MM.1S (cell line): ENCODE measurements at regions not wholly inside any gene's neighbourhood (a gene's known extent, or its start where the extent isn't known, plus 50 kb on each side); places are given as distances from the start of the nearest gene placed in this dataset.

Experiments used
- DNase-seq: peaks from one replicate; pipeline ENCODE4 v3.0.0-alpha.2; 2015
- H2AFZ ChIP-seq: fragments of 300-600 bp; sonication (generic); 2 replicates; pipeline ENCODE4 v1.6.0; 2016; ENCODE audit warnings: antibody characterized with exemption, low read length
- H3F3A ChIP-seq: fragments of 300-600 bp; sonication (generic); 2 replicates; pipeline ENCODE4 v1.6.1; 2016; ENCODE audit warnings: mild to moderate bottlenecking, antibody characterized with exemption, low read length, moderate library complexity, mixed read lengths; ENCODE audit not compliant: insufficient read depth
- H3K27ac ChIP-seq: fragments of 300-600 bp; sonication (generic); 2 replicates; pipeline ENCODE4 v1.5.1; 2016; ENCODE audit warnings: mild to moderate bottlenecking, low read length
- H3K27me3 ChIP-seq: fragments of 300-600 bp; sonication (generic); replicated peaks from 2 replicates; pipeline ENCODE4 v1.6.0; 2016; ENCODE audit warnings: low read length; ENCODE audit not compliant: insufficient read depth
- H3K36me3 ChIP-seq: fragments of 300-600 bp; sonication (generic); replicated peaks from 2 replicates; pipeline ENCODE4 v1.6.1; 2016; ENCODE audit warnings: mild to moderate bottlenecking, low read length, mixed read lengths; ENCODE audit not compliant: insufficient read depth
- H3K4me1 ChIP-seq: fragments of 300-600 bp; sonication (generic); 2 replicates; pipeline ENCODE4 v1.6.1; 2016; ENCODE audit warnings: low read length, mixed read lengths
- H3K4me2 ChIP-seq: fragments of 300-600 bp; sonication (generic); 2 replicates; pipeline ENCODE4 v1.6.0; 2016; ENCODE audit warnings: low read depth, low read length
- H3K4me3 ChIP-seq: fragments of 300-600 bp; sonication (generic); 2 replicates; pipeline ENCODE4 v1.5.1; 2016; ENCODE audit warnings: low read length, mixed read lengths
- H3K79me2 ChIP-seq: fragments of 300-600 bp; sonication (generic); 2 replicates; pipeline ENCODE4 v1.6.1; 2016; ENCODE audit warnings: mixed run types, low read length, mixed read lengths
- H3K9ac ChIP-seq: fragments of 300-600 bp; sonication (generic); 2 replicates; pipeline ENCODE4 v1.6.1; 2016; ENCODE audit warnings: low read length, mixed read lengths
- H3K9me2 ChIP-seq: fragments of 300-600 bp; sonication (generic); replicated peaks from 2 replicates; pipeline ENCODE4 v1.6.1; 2016; ENCODE audit warnings: mild to moderate bottlenecking, low read length, mixed read lengths; ENCODE audit not compliant: insufficient read depth
- H3K9me3 ChIP-seq: fragments of 300-600 bp; sonication (generic); replicated peaks from 2 replicates; pipeline ENCODE4 v1.6.1; 2016; ENCODE audit warnings: mild to moderate bottlenecking, low read length, mixed read lengths; ENCODE audit not compliant: insufficient read depth
- H4K20me1 ChIP-seq: fragments of 300-600 bp; sonication (generic); 2 replicates; pipeline ENCODE4 v1.6.1; 2016; ENCODE audit warnings: mild to moderate bottlenecking, low read length, moderate library complexity, mixed read lengths; ENCODE audit not compliant: insufficient read depth
- CTCF ChIP-seq: fragments of 300-600 bp; sonication (generic); IDR thresholded peaks from 2 replicates; pipeline ENCODE4 v1.5.1; 2016; ENCODE audit warnings: antibody characterized with exemption, low read length, mixed read lengths
- EZH2 ChIP-seq: fragments of 300-600 bp; sonication (generic); optimal IDR thresholded peaks from 2 replicates; pipeline ENCODE3; 2017; ENCODE audit warnings: low read depth, mild to moderate bottlenecking, antibody characterized with exemption, low read length, mixed read lengths
- EZH2phosphoT487 ChIP-seq: fragments of 300-600 bp; sonication (generic); IDR thresholded peaks from 2 replicates; pipeline ENCODE4 v1.6.1; 2018; ENCODE audit warnings: antibody characterized with exemption, low read length

- Histone ChIP-seq H4K20me1 (no peaks in the 10 kb centered on the region), H3K9me2 (no peaks in the 10 kb centered on the region), H3K4me1 (no peaks in the 10 kb centered on the region), H3K4me2 (no peak overlapping the region), H3F3A (no peaks in the 10 kb centered on the region), H3K9ac (no peak overlapping the region), H3K9me3 (no peaks in the 10 kb centered on the region), H2AFZ (no peak overlapping the region), H3K79me2 (no peaks in the 10 kb centered on the region), H3K27ac (no peak overlapping the region), H3K4me3 (no peak overlapping the region), H3K36me3 (no peaks in the 10 kb centered on the region), H3K27me3 (no peaks in the 10 kb centered on the region)
- no peak for TF ChIP-seq EZH2phosphoT487
- TF ChIP-seq EZH2 = no peak
- no peak for TF ChIP-seq CTCF
- no peak for DNase-seq
Measured at GRCh38 chr12:58272461-58272860, 331.1 kb downstream of the ATP23 start.

GRCh38 chr12:58277231-58277630, 335.9 kb downstream of the ATP23 start:
- no peaks in the 10 kb centered on the region for H3K4me1 ChIP-seq
- no peaks in the 10 kb centered on the region for H3F3A ChIP-seq
- no peak overlapping the region for H3K4me3 ChIP-seq
- H2AFZ ChIP-seq = no peak overlapping the region
- H3K36me3 ChIP-seq = no peaks in the 10 kb centered on the region
- H3K9ac ChIP-seq = no peak overlapping the region
- TF ChIP-seq EZH2 (no peak), EZH2phosphoT487 (no peak), CTCF (no peak)
- H3K9me2 ChIP-seq = no peaks in the 10 kb centered on the region
- no peak overlapping the region for H3K27ac ChIP-seq
- no peaks in the 10 kb centered on the region for H3K79me2 ChIP-seq
- no peaks in the 10 kb centered on the region for H4K20me1 ChIP-seq
- no peak for DNase-seq
- no peaks in the 10 kb centered on the region for H3K27me3 ChIP-seq
- H3K4me2 ChIP-seq = no peak overlapping the region
- no peaks in the 10 kb centered on the region for H3K9me3 ChIP-seq

- TF ChIP-seq EZH2phosphoT487 (no peak), CTCF (no peak), EZH2 (no peak)
- Histone ChIP-seq H3K9me2 (no peaks in the 10 kb centered on the region), H3K36me3 (no peaks in the 10 kb centered on the region), H3K27ac (no peak overlapping the region), H3K9me3 (no peaks in the 10 kb centered on the region), H3K9ac (no peak overlapping the region), H3K4me3 (no peak overlapping the region), H3K4me1 (no peaks in the 10 kb centered on the region), H3K27me3 (no peaks in the 10 kb centered on the region), H2AFZ (no peak overlapping the region), H3K79me2 (no peaks in the 10 kb centered on the region), H3K4me2 (no peak overlapping the region), H3F3A (no peaks in the 10 kb centered on the region), H4K20me1 (no peaks in the 10 kb centered on the region)
- DNase-seq = no peak
Measured at GRCh38 chr12:58283553-58283952, 342.2 kb downstream of the ATP23 start.
